ENCODE measurements at regions not wholly inside any gene's neighbourhood (a gene's known extent, or its start where the extent isn't known, plus 50 kb on each side); places are given as distances from the start of the nearest gene placed in this dataset.

- no peak for DNase-seq (ENCODE audit: low read depth)
These were observed 371.5 kb downstream of the HAPSTR1 start for GRCh38 chr16:9462984-9463383.

- no peak for DNase-seq (ENCODE audit: low read depth)
These were observed 372.0 kb downstream of the HAPSTR1 start for GRCh38 chr16:9463461-9463860.

- DNase-seq (ENCODE audit: low read depth): no peak
These were observed 373.7 kb downstream of the HAPSTR1 start for GRCh38 chr16:9465161-9465560.

GRCh38 chr16:9469512-9469911 lies 378.1 kb downstream of the HAPSTR1 start:
- DNase-seq (ENCODE audit: low read depth): peak; percentile 5

- DNase-seq (ENCODE audit: low read depth): no peak
These were observed 385.3 kb downstream of the HAPSTR1 start for GRCh38 chr16:9476744-9477143.

GRCh38 chr16:9479008-9479407 lies 387.6 kb downstream of the HAPSTR1 start:
- DNase-seq (ENCODE audit: low read depth): peak; percentile 2

GRCh38 chr16:9480503-9480902 lies 389.1 kb downstream of the HAPSTR1 start:
- DNase-seq (ENCODE audit: low read depth): no peak

- no peak for DNase-seq (ENCODE audit: low read depth)
These were observed 390.6 kb downstream of the HAPSTR1 start for GRCh38 chr16:9481747-9482730.

GRCh38 chr16:9484426-9484825 lies 393.0 kb downstream of the HAPSTR1 start:
- no peak for DNase-seq (ENCODE audit: low read depth)

GRCh38 chr16:9484881-9485280 lies 393.4 kb downstream of the HAPSTR1 start:
- DNase-seq (ENCODE audit: low read depth): no peak

GRCh38 chr16:9489835-9490467 lies 398.5 kb downstream of the HAPSTR1 start:
- peak; percentile 11 for DNase-seq (ENCODE audit: low read depth)

- no peak for DNase-seq (ENCODE audit: low read depth)
These were observed 404.4 kb downstream of the HAPSTR1 start for GRCh38 chr16:9495824-9496223.

GRCh38 chr16:9497750-9498149 lies 406.3 kb downstream of the HAPSTR1 start:
- DNase-seq (ENCODE audit: low read depth): no peak

GRCh38 chr16:9499941-9500593 lies 408.6 kb downstream of the HAPSTR1 start:
- no peak for DNase-seq (ENCODE audit: low read depth)

GRCh38 chr16:9500872-9501271 lies 409.4 kb downstream of the HAPSTR1 start:
- no peak for DNase-seq (ENCODE audit: low read depth)

- DNase-seq (ENCODE audit: low read depth): no peak
These were observed 412.0 kb downstream of the HAPSTR1 start for GRCh38 chr16:9503251-9503984.

GRCh38 chr16:9508328-9508936 lies 417.0 kb downstream of the HAPSTR1 start:
- no peak for DNase-seq (ENCODE audit: low read depth)

GRCh38 chr16:9509663-9510062 lies 418.2 kb downstream of the HAPSTR1 start:
- no peak for DNase-seq (ENCODE audit: low read depth)

GRCh38 chr16:9511389-9511788 lies 419.9 kb downstream of the HAPSTR1 start:
- no peak for DNase-seq (ENCODE audit: low read depth)

GRCh38 chr16:9516444-9516843 lies 425.0 kb downstream of the HAPSTR1 start:
- no peak for DNase-seq (ENCODE audit: low read depth)

GRCh38 chr16:9518051-9518450 lies 426.6 kb downstream of the HAPSTR1 start:
- no peak for DNase-seq (ENCODE audit: low read depth)

Measured in M059J (cell line).